Ishikawa (cell line): ENCODE measurements at regions not wholly inside any gene's neighbourhood (a gene's known extent, or its start where the extent isn't known, plus 50 kb on each side); places are given as distances from the start of the nearest gene placed in this dataset.

Experiments
- CEBPB ChIP-seq: IDR thresholded peaks from 2 replicates; pipeline ENCODE4 v1.6.1; 2012
- CREB1 ChIP-seq: IDR thresholded peaks from 2 replicates; pipeline ENCODE4 v1.6.1; 2012; ENCODE audit warnings: low read depth
- EGR1 ChIP-seq: IDR thresholded peaks from 2 replicates; pipeline ENCODE4 v1.6.1; 2012
- EP300 ChIP-seq: IDR thresholded peaks from 2 replicates; pipeline ENCODE4 v1.6.1; 2012; ENCODE audit warnings: borderline replicate concordance
- FOXM1 ChIP-seq: IDR thresholded peaks from 2 replicates; pipeline ENCODE4 v1.6.1; 2012; ENCODE audit warnings: low read depth, borderline replicate concordance
- NFIC ChIP-seq: IDR thresholded peaks from 2 replicates; pipeline ENCODE4 v1.6.1; 2012
- RAD21 ChIP-seq: IDR thresholded peaks from 2 replicates; pipeline ENCODE4 v1.6.1; 2012; ENCODE audit warnings: low read depth
- TAF1 ChIP-seq: IDR thresholded peaks from 2 replicates; pipeline ENCODE4 v1.6.1; 2012; ENCODE audit warnings: low read depth, mild to moderate bottlenecking
- TCF12 ChIP-seq: IDR thresholded peaks from 2 replicates; pipeline ENCODE4 v1.6.1; 2012; ENCODE audit warnings: low read depth
- TEAD4 ChIP-seq: IDR thresholded peaks from 2 replicates; pipeline ENCODE4 v1.6.1; 2012
- YY1 ChIP-seq: IDR thresholded peaks from 2 replicates; pipeline ENCODE4 v1.6.1; 2012; ENCODE audit warnings: low read depth
- ZBTB7A ChIP-seq: IDR thresholded peaks from 2 replicates; pipeline ENCODE4 v1.6.1; 2012; ENCODE audit warnings: low read depth
- TF ChIP-seq, protein P1 (sequence below): IDR thresholded peaks from 2 replicates; pipeline ENCODE4 v1.6.1; 2012
- TF ChIP-seq, protein P2 (sequence below): IDR thresholded peaks from 2 replicates; pipeline ENCODE4 v1.6.1; 2012; ENCODE audit warnings: low read depth, mild to moderate bottlenecking
- TF ChIP-seq, protein P3 (sequence below): IDR thresholded peaks from 2 replicates; pipeline ENCODE4 v1.6.1; 2012

DNA sequence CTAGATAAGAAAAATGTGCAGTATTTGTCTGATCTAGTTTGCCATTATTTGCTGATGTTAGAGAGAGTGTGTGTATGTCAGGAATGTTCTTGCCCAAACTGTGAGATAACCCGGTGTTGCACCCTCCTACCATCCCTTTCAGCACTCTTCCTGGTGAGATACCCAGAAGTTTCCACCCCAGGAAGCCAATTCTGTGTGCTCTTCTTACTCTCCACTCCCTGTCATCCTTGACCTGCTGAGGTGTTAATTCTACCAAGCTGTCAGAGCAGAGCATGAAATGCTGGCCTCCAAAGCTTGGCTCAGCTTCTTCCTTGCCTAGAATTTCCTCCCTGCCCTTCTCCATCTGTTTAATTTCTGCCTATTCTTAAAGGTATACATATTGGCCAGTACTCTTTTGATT is 237.3 kb upstream of the CNR1 start:
- TF ChIP-seq RAD21 (no peak), YY1 (no peak), ZBTB7A (no peak), TAF1 (no peak), CREB1 (no peak), NFIC (no peak), EGR1 (no peak), CEBPB (no peak), FOXM1 (no peak), TCF12 (no peak), EP300 (no peak), TEAD4 (no peak)
- TF ChIP-seq, protein P1, sequence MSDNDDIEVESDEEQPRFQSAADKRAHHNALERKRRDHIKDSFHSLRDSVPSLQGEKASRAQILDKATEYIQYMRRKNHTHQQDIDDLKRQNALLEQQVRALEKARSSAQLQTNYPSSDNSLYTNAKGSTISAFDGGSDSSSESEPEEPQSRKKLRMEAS: no peak
- TF ChIP-seq, protein P2, sequence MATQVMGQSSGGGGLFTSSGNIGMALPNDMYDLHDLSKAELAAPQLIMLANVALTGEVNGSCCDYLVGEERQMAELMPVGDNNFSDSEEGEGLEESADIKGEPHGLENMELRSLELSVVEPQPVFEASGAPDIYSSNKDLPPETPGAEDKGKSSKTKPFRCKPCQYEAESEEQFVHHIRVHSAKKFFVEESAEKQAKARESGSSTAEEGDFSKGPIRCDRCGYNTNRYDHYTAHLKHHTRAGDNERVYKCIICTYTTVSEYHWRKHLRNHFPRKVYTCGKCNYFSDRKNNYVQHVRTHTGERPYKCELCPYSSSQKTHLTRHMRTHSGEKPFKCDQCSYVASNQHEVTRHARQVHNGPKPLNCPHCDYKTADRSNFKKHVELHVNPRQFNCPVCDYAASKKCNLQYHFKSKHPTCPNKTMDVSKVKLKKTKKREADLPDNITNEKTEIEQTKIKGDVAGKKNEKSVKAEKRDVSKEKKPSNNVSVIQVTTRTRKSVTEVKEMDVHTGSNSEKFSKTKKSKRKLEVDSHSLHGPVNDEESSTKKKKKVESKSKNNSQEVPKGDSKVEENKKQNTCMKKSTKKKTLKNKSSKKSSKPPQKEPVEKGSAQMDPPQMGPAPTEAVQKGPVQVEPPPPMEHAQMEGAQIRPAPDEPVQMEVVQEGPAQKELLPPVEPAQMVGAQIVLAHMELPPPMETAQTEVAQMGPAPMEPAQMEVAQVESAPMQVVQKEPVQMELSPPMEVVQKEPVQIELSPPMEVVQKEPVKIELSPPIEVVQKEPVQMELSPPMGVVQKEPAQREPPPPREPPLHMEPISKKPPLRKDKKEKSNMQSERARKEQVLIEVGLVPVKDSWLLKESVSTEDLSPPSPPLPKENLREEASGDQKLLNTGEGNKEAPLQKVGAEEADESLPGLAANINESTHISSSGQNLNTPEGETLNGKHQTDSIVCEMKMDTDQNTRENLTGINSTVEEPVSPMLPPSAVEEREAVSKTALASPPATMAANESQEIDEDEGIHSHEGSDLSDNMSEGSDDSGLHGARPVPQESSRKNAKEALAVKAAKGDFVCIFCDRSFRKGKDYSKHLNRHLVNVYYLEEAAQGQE: no peak
- TF ChIP-seq, protein P3, sequence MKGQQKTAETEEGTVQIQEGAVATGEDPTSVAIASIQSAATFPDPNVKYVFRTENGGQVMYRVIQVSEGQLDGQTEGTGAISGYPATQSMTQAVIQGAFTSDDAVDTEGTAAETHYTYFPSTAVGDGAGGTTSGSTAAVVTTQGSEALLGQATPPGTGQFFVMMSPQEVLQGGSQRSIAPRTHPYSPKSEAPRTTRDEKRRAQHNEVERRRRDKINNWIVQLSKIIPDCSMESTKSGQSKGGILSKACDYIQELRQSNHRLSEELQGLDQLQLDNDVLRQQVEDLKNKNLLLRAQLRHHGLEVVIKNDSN: no peak

DNA sequence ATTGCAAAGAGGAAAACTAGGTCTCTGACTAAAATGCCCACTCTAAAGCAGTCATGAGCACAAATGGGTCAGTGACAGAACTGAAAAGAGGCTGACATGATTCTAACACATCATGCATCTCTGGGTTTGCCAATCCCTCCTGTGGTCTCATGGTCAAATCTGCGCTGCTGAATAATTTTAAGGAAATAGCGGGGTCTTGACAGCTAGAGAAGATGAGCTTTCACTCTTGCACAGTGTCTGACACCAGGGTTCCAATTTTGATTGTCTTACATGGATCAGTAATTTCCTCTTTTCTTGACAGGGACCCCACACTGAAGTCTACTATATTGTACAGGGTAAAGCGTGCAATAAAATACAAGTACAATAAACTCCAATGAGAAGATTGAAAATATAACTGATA is 236.8 kb upstream of the CNR1 start:
- TF ChIP-seq ZBTB7A (no peak), EGR1 (no peak), FOXM1 (no peak), EP300 (no peak), RAD21 (no peak), CEBPB (no peak), TCF12 (no peak), CREB1 (no peak), TEAD4 (no peak), TAF1 (no peak), NFIC (no peak), YY1 (no peak)
- TF ChIP-seq, protein P3: no peak
- TF ChIP-seq, protein P2: no peak
- TF ChIP-seq, protein P1: no peak

DNA sequence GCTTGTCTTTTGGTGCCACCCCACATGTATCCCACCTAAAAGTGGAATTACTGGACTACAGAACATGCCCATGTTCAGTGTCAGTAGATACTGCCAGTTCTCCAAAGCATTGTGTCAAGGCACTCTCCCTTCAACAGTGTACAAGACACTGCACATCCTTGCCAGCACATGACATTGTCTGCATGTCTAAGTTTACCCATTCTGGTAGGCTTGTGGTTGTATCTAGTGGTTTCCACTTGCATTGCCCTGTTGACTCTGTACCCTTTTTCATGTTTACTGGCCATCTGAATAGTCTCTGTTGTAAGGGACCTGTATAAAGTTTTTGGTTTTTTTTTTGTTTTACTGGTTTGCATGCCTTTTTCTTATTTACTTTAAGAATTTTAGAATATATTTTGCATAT is 222.4 kb upstream of the CNR1 start:
- TF ChIP-seq TCF12 (no peak), NFIC (no peak), EGR1 (no peak), EP300 (no peak), RAD21 (no peak), ZBTB7A (no peak), TEAD4 (no peak), YY1 (no peak), CEBPB (no peak), TAF1 (no peak), FOXM1 (no peak), CREB1 (no peak)
- TF ChIP-seq, protein P1: no peak
- TF ChIP-seq, protein P3: no peak
- TF ChIP-seq, protein P2: no peak

DNA sequence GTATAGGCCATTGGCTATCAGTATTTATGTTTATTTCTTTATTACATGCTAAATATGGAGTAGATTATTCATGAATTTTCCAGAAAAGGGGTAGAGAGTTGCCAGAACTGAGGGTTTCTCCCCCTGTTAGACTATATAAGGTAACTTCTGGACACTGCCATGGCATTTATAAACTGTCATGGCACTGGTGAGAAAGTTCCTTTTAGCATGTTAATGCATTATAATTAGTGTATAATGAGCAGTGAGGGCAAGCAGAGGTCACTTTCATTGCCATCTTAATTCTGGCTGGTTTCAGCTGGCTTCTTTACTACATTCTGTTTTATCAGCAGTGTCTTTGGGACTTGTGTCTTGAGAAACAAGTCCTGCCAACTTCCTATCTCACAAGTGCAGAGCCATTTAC is 220.0 kb upstream of the CNR1 start:
- TF ChIP-seq ZBTB7A (no peak), TEAD4 (no peak), CEBPB (no peak), RAD21 (no peak), TAF1 (no peak), TCF12 (no peak), EGR1 (no peak)
- TF ChIP-seq, protein P2: no peak
- TF ChIP-seq, protein P3: no peak
